Heart left ventricle (tissue), 16 donors: ENCODE measurements at regions not wholly inside any gene's neighbourhood (a gene's known extent, or its start where the extent isn't known, plus 50 kb on each side); places are given as distances from the start of the nearest gene placed in this dataset.

Source experiments
- ATAC-seq, 4 donors: fragments of 200-7000 bp; cut with Tn5 transposase; one replicate each; pipeline ENCODE4 v1.9.1; 2020 to 2022; ENCODE audit warnings: moderate library complexity in 4 of 4, mild to moderate bottlenecking in 3 of 4, moderate number of reproducible peaks in 1 of 4
- DNase-seq, 5 donors: peaks; one replicate each; pipeline ENCODE4 v3.0.0-alpha.2; 2020
- H3K27ac ChIP-seq, 12 donors: fragments of 200-600 bp; sonication (generic) in 4 of 12; one replicate each; pipeline versions ENCODE4 v1.5.0 to v1.8.0; 2016 to 2022; ENCODE audit warnings: mild to moderate bottlenecking in 2 of 12
- H3K27me3 ChIP-seq, 9 donors: fragments of 200-600 bp; sonication (generic) in 2 of 9; one replicate each; pipeline versions ENCODE4 v1.5.1 to v1.8.0; 2016 to 2022; ENCODE audit warnings: mild to moderate bottlenecking in 3 of 9
- H3K36me3 ChIP-seq, 9 donors: fragments of 200-600 bp; sonication (generic) in 2 of 9; one replicate each; pipeline versions ENCODE4 v1.5.0 to v1.8.0; 2018 to 2022; ENCODE audit warnings: mild to moderate bottlenecking in 2 of 9
- H3K4me1 ChIP-seq, 12 donors: fragments of 200-600 bp; sonication (generic) in 4 of 12; one replicate each; pipeline versions ENCODE4 v1.5.0 to v1.8.0; 2016 to 2022; ENCODE audit warnings: mild to moderate bottlenecking in 3 of 12
- H3K4me3 ChIP-seq, 12 donors: fragments of 200-600 bp; sonication (generic) in 4 of 12; one replicate each; pipeline versions ENCODE4 v1.5.0 to v1.8.0; 2017 to 2022; ENCODE audit warnings: mild to moderate bottlenecking in 9 of 12, moderate library complexity in 4 of 12
- H3K9me3 ChIP-seq, 12 donors: fragments of 200-600 bp; sonication (generic) in 4 of 12; one replicate each; pipeline versions ENCODE4 v1.5.0 to v1.8.0; 2016 to 2022; ENCODE audit warnings: mild to moderate bottlenecking in 1 of 12
- CTCF ChIP-seq, 12 donors: fragments of 200-600 bp; sonication (generic) in 4 of 12; IDR thresholded peaks; one replicate each; pipeline versions ENCODE4 v1.5.0 to v1.8.0; 2018 to 2022; ENCODE audit warnings: antibody characterized with exemption in 12 of 12, mild to moderate bottlenecking in 5 of 12
- POLR2A ChIP-seq, 2 donors: fragments of 450-650 bp; IDR thresholded peaks; one replicate each; pipeline ENCODE4 v1.6.1; 2017; ENCODE audit warnings: antibody characterized with exemption in 2 of 2, mild to moderate bottlenecking in 2 of 2, moderate library complexity in 2 of 2
- WGBS, 4 donors: extraction: QIAGEN DNeasy Blood & Tissue Kit in 2 of 4; methylation state at CpG; one replicate each; pipeline versions ENCODE4 v1.1.5 to v1.1.7; 2013 to 2018; 5-methylcytosine and 5-hydroxymethylcytosine counted together
- intact Hi-C, 10 donors: fragments of 100-400 bp; cut with DNase I; formaldehyde crosslinking; loops; one replicate each; pipeline versions ENCODE4 v1.11.1 to v1.14.2; 2022
- donor health status: ischemic (EF 13 %, LVEDD 7.1; RV severe dilation, severe dysfunction).
- donor health status: healthy with polysubstance abuse.
- donor health status: DM: no; HTN: yes; CAD: no.
- donor health status: DM: no; HTN: no; CAD: no.
- donor health status: ischemic (EF 25% LVEDD 6.9; RV normal size, moderate dysfunction).
- donor health status: ischemic (EF 25% LVEDD 5.7; RV mildly dilated, moderate dysfunction).
- donor health status: healthy.
- donor health status: DM: yes; HTN: yes; CAD: no.
- donor health status: ischemic (EF 35%, LVEDD 5.7; RV mildly dilated, moderate dysfunction).
- donor health status: nonischemic (EF 11% LVEDD 7.7; RV severe dilation, severe dysfunction).
- donor health status: DM: yes; HTN: yes; CAD: no.
- donor health status: PGD.
- donor health status: ischemic (EF 29% LVEDD 5.4; RV normal size, mild dysfunction).
- donor health status: nonischemic (EF 23%, LVEDD 6.1; RV moderate dilation, normal function).

DNA sequence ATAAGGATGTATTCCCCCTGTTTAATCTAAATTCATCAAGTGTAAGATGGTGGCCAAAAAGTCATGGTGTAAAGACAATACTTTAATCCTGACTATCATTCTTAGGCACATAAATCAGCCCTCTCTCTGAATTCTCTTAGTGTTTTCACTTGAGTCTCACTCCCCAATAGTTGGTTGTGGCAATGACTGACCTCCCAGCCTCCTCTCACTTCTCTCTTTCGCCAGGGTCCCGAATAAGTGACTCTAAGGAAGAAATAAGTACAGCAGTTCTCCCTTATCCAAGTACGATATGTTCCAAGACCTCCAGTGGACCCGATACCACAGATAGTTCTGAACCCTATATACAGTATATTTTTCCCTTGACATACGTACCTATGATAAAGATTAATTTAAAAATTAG lies 335.3 kb downstream of the MAF start:
- ATAC-seq (no peak), DNase-seq (no peak)
- TF ChIP-seq CTCF (IDR thresholded peaks at IDR 0.05) (no peak), POLR2A (IDR thresholded peaks at IDR 0.05) (no peak)
- peaks cover 0 to 42% (median 8%) of the 10 kb centered on the region in 12 donors for H3K4me1 ChIP-seq
- no peaks in the 10 kb centered on the region for H3K27me3 ChIP-seq
- intact Hi-C loops: loop anchor here in 1 of 10 donors (10.0 kb wide), 1 partner anchor 760 kb away; no protein-coding TSS in a partner anchor
- 83 to 93% (median 89%) methylated on average over 5 of the region's 5 CpGs for WGBS, 4 donors
- H3K36me3 ChIP-seq: no peaks in the 10 kb centered on the region
- no peak overlapping the region for H3K4me3 ChIP-seq
- H3K9me3 ChIP-seq: no peaks in the 10 kb centered on the region
- H3K27ac ChIP-seq: peak overlapping the region in 3 of 12 donors; percentile 20 to 25 (median 24)

DNA sequence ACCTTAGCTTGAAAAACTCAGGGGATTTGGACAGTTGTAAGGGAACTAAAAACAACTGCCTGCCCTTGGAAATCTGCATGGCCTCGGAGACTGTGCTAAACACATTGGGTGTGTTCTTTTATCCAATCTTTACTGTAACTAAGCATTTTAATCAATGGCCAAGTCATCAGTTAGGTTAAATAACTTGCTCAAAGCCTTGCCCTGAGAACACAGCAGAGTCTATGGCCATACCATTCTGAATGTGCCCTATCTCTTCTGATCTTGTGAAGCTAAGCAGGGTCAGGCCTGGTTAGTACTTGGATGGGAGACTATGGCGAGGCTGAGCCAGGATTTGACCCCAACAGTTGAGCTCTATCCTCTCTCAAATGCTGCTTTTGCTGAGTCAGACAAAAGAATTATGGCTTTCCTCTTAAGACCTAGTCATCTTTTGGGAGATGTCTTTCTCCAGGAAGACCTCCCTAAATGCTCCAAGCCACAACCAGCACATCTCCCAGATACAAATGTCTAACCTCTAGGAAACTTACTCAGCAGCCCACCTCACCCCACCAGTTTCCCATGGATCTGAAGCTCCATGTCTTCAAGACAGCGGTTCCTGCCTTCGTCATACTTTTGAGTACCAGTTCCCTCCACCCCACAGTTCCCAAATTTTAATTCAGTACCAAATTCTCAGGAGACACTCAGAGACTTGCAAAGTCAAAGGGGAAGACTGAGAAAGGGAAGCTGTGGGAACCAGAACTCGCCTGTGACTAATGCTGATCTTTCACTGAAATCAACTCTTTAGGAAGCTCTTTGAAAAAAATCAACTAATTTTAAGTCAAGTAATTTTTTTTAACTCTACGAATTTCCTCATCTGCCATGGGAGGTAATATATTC lies 336.1 kb downstream of the MAF start:
- 78 to 86% (median 81%) methylated on average over 6 of the region's 6 CpGs for WGBS, 4 donors
- Histone ChIP-seq H3K4me3 (no peak overlapping the region), H3K27me3 (no peaks in the 10 kb centered on the region), H3K4me1 (peaks cover 0 to 39% (median 8%) of the 10 kb centered on the region in 12 donors), H3K36me3 (no peaks in the 10 kb centered on the region), H3K9me3 (no peaks in the 10 kb centered on the region), H3K27ac (peak overlapping the region in 8 of 12 donors; percentile 7 to 79 (median 54))
- TF ChIP-seq POLR2A (IDR thresholded peaks at IDR 0.05): no peak
- no peak for TF ChIP-seq CTCF (IDR thresholded peaks at IDR 0.05)
- DNase-seq (peak in 1 of 5 donors; percentile 16), ATAC-seq (peak in 3 of 4 donors; percentile 39 to 44 (median 41))
- intact Hi-C loops: loop anchor here in 2 of 10 donors (5.0 to 10.0 kb wide), 4 partner anchors 93 to 762 kb away; partner anchors contain the start of gene MAF (in 1 of the 2)

DNA sequence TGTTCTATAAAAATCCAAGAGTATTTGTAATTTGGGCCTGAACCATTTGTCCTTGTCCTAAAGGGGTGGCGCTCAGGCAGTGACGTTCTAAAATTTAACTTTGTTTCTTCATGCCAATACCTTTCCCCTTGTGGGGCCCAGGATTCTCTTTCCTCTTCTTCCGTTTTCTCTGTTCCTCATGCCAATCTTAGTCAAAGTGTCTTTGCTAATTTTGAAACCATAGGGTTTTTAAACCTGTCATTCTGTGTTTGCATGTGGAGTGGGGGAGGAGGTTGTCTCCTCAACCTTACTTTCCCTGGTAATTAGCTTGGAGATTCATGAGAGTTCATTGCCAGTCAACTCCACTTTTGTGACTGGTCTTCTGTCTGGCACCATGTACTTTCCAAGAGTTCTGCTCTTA lies 337.1 kb downstream of the MAF start:
- no peak for TF ChIP-seq POLR2A (IDR thresholded peaks at IDR 0.05)
- no peak for TF ChIP-seq CTCF (IDR thresholded peaks at IDR 0.05)
- ATAC-seq (peak in 1 of 4 donors; percentile 15), DNase-seq (no peak)
- H3K27ac ChIP-seq: peak overlapping the region in 10 of 12 donors; percentile 7 to 79 (median 44)
- H3K36me3 ChIP-seq: no peaks in the 10 kb centered on the region
- H3K4me1 ChIP-seq: peaks cover 0 to 28% (median 8%) of the 10 kb centered on the region in 12 donors
- intact Hi-C loops: loop anchor here in 3 of 10 donors (2.0 to 10.0 kb wide), 5 partner anchors 94 to 761 kb away; partner anchors contain the start of gene MAF (in 2 of the 3)
- peaks cover 0 to under 1% (median 0%) of the 10 kb centered on the region in 9 donors for H3K27me3 ChIP-seq
- no peak overlapping the region for H3K4me3 ChIP-seq
- no peaks in the 10 kb centered on the region for H3K9me3 ChIP-seq
- WGBS, 4 donors: 72 to 89% (median 85%) methylated on average over 3 of the region's 3 CpGs
